Loucy (cell line): ENCODE measurements at regions not wholly inside any gene's neighbourhood (a gene's known extent, or its start where the extent isn't known, plus 50 kb on each side); places are given as distances from the start of the nearest gene placed in this dataset.
A peak's percentile ranks its signal among the peaks of the same experiment; 100 is the strongest.

ENCODE experiments used
- H2AFZ ChIP-seq: fragments of 200-600 bp; sonication (generic); 2 replicates; pipeline ENCODE4 v1.6.0; 2016; ENCODE audit warnings: antibody characterized with exemption, mild to moderate bottlenecking, low read length, moderate library complexity
- H3F3A ChIP-seq: fragments of 200-600 bp; 2 replicates; pipeline ENCODE4 v1.6.0; 2016; ENCODE audit warnings: antibody characterized with exemption, low read depth, mild to moderate bottlenecking
- H3K27me3 ChIP-seq: fragments of 200-600 bp; sonication (generic); 2 replicates; pipeline ENCODE4 v1.6.1; 2014; ENCODE audit warnings: low read length, mild to moderate bottlenecking; ENCODE audit not compliant: insufficient read depth, poor library complexity, severe bottlenecking
- H3K36me3 ChIP-seq: fragments of 200-600 bp; sonication (generic); 2 replicates; pipeline ENCODE4 v1.6.1; 2016; ENCODE audit warnings: low read length; ENCODE audit not compliant: insufficient read depth
- H3K4me1 ChIP-seq: fragments of 200-600 bp; sonication (generic); 2 replicates; pipeline ENCODE4 v1.5.1; 2014; ENCODE audit warnings: low read length, mild to moderate bottlenecking; ENCODE audit not compliant: insufficient read depth, poor library complexity, severe bottlenecking
- H3K4me2 ChIP-seq: fragments of 200-600 bp; sonication (generic); 2 replicates; pipeline ENCODE4 v1.6.0; 2014; ENCODE audit warnings: antibody characterized with exemption, low read length, low read depth, mild to moderate bottlenecking; ENCODE audit not compliant: poor library complexity, severe bottlenecking
- H3K4me3 ChIP-seq: fragments of 200-600 bp; sonication (generic); 2 replicates; pipeline ENCODE4 v1.5.1; 2014; ENCODE audit warnings: low read length, mild to moderate bottlenecking, mixed read lengths; ENCODE audit not compliant: poor library complexity, severe bottlenecking
- H3K79me2 ChIP-seq: fragments of 200-600 bp; sonication (generic); 2 replicates; pipeline ENCODE4 v1.6.1; 2014; ENCODE audit warnings: low read length; ENCODE audit not compliant: insufficient read depth
- H3K9ac ChIP-seq: fragments of 200-600 bp; sonication (generic); 2 replicates; pipeline ENCODE4 v1.6.0; 2014; ENCODE audit warnings: mild to moderate bottlenecking, low read depth, low read length, moderate library complexity; ENCODE audit not compliant: poor library complexity, severe bottlenecking
- H3K9me2 ChIP-seq: fragments of 200-600 bp; sonication (generic); replicated peaks from 2 replicates; pipeline ENCODE4 v1.6.1; 2016; ENCODE audit warnings: low read depth, low read length, mixed read lengths
- H3K9me3 ChIP-seq: fragments of 200-600 bp; sonication (generic); 2 replicates; pipeline ENCODE4 v1.6.1; 2014; ENCODE audit warnings: mild to moderate bottlenecking, antibody characterized with exemption, low read length, low read depth; ENCODE audit not compliant: insufficient read depth
- H4K20me1 ChIP-seq: fragments of 200-600 bp; sonication (generic); 2 replicates; pipeline ENCODE4 v1.6.0; 2014; ENCODE audit warnings: antibody characterized with exemption, low read length, mild to moderate bottlenecking; ENCODE audit not compliant: insufficient read depth, poor library complexity, severe bottlenecking
- CTCF ChIP-seq: fragments of 200-600 bp; sonication (generic); conservative IDR thresholded peaks from 2 replicates; pipeline ENCODE4 v1.5.1; 2014; ENCODE audit warnings: mild to moderate bottlenecking, antibody characterized with exemption, low read length
- EZH2phosphoT487 ChIP-seq: fragments of 200-600 bp; IDR thresholded peaks from 2 replicates; pipeline ENCODE4 v1.6.1; 2018; ENCODE audit warnings: antibody characterized with exemption, mild to moderate bottlenecking, moderate library complexity, borderline replicate concordance

- H3K4me1 ChIP-seq, result no peaks in the 10 kb centered on the region
- H3K9ac ChIP-seq, result no peak overlapping the region
- H3K9me2 ChIP-seq, result no peaks in the 10 kb centered on the region
- H2AFZ ChIP-seq, result no peak overlapping the region
- H3K27me3 ChIP-seq, result no peaks in the 10 kb centered on the region
- no peaks in the 10 kb centered on the region for H3K9me3 ChIP-seq
- no peaks in the 10 kb centered on the region for H3F3A ChIP-seq
- H3K4me3 ChIP-seq, result no peak overlapping the region
- no peaks in the 10 kb centered on the region for H3K79me2 ChIP-seq
- no peak overlapping the region for H3K4me2 ChIP-seq
- no peak for TF ChIP-seq EZH2phosphoT487
- no peak for TF ChIP-seq CTCF
- H3K36me3 ChIP-seq, result no peaks in the 10 kb centered on the region
- H4K20me1 ChIP-seq, result no peaks in the 10 kb centered on the region
Observed at GRCh38 chr15:61534986-61535385, 305.9 kb upstream of the RORA start.

- H3K4me1 ChIP-seq, result no peaks in the 10 kb centered on the region
- H3K4me2 ChIP-seq, result no peak overlapping the region
- no peaks in the 10 kb centered on the region for H3K27me3 ChIP-seq
- no peaks in the 10 kb centered on the region for H3K79me2 ChIP-seq
- H3K9ac ChIP-seq, result no peak overlapping the region
- H3F3A ChIP-seq, result no peaks in the 10 kb centered on the region
- TF ChIP-seq EZH2phosphoT487 (no peak), CTCF (peak; percentile 53)
- H4K20me1 ChIP-seq, result no peaks in the 10 kb centered on the region
- no peaks in the 10 kb centered on the region for H3K9me2 ChIP-seq
- 0 out of 2 replicates have a peak overlapping the region, but pooled peaks have one; percentile 30 for H2AFZ ChIP-seq
- no peaks in the 10 kb centered on the region for H3K36me3 ChIP-seq
- no peak overlapping the region for H3K4me3 ChIP-seq
- no peaks in the 10 kb centered on the region for H3K9me3 ChIP-seq
Observed at GRCh38 chr15:61530769-61531168, 301.7 kb upstream of the RORA start.

GRCh38 chr15:61528581-61528910 is 299.4 kb upstream of the RORA start:
- Histone ChIP-seq H3K27me3 (no peaks in the 10 kb centered on the region), H2AFZ (no peak overlapping the region), H3K4me3 (no peak overlapping the region), H3K4me2 (no peak overlapping the region), H3K9ac (no peak overlapping the region), H3K9me2 (no peaks in the 10 kb centered on the region), H3F3A (no peaks in the 10 kb centered on the region), H3K9me3 (no peaks in the 10 kb centered on the region), H3K4me1 (peaks cover 10% of the 10 kb centered on the region), H4K20me1 (no peaks in the 10 kb centered on the region), H3K36me3 (no peaks in the 10 kb centered on the region), H3K79me2 (no peaks in the 10 kb centered on the region)
- TF ChIP-seq EZH2phosphoT487 (no peak), CTCF (no peak)
